Brain microvascular endothelial cell (primary cell): ENCODE measurements at regions not wholly inside any gene's neighbourhood (a gene's known extent, or its start where the extent isn't known, plus 50 kb on each side); places are given as distances from the start of the nearest gene placed in this dataset.

Experiments used
- DNase-seq: peaks from one replicate; pipeline ENCODE4 v3.0.0-alpha.2; 2020
- H3K27ac ChIP-seq: fragments of 250-450 bp; sonication (Bioruptor Pico); 2 replicates; pipeline ENCODE4 v1.5.1; 2020; ENCODE audit warnings: mild to moderate bottlenecking, moderate library complexity
- H3K27me3 ChIP-seq: fragments of 250-450 bp; sonication (Bioruptor Pico); replicated peaks from 2 replicates; pipeline ENCODE4 v1.5.1; 2020; ENCODE audit warnings: mild to moderate bottlenecking
- H3K36me3 ChIP-seq: fragments of 250-450 bp; sonication (Bioruptor Pico); replicated peaks from 2 replicates; pipeline ENCODE4 v1.5.1; 2020; ENCODE audit warnings: mild to moderate bottlenecking
- H3K4me3 ChIP-seq: 2 replicates; pipeline ENCODE4 v1.5.1; 2011; ENCODE audit warnings: low read depth, mild to moderate bottlenecking, control low read depth, low read length, moderate library complexity
- in situ Hi-C: cut with HindIII; loops from 2 replicates; pipeline ENCODE4 v1.10.0; 2017; ENCODE audit warnings: low sequenced_read_pairs, low pct_ligation_motif_present
- TF ChIP-seq, protein P1 (sequence below): IDR thresholded peaks from 2 replicates; pipeline ENCODE4 v1.5.1; 2011; ENCODE audit warnings: low read depth, mild to moderate bottlenecking, moderate library complexity, low read length, control low read depth, inconsistent platforms; ENCODE audit errors: missing control alignments

DNA sequence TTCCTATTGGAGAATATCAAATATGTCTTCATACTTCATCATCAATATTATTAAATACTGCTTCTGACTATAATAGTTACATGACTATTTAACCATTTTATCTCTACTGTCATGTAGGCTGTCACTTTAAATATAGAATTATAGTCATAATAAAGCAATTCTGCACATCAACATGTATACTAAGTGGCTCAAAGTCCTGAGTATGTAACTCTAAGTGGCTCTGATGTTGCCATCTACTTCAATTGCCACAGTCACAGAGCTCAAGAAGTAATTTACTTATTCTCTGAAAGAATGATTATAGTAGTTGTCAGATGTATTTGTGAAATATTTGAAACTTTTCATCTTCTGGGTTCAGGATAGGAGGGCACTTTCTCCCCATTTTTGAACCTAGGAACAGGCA, 202.3 kb downstream of the KITLG start:
- Histone ChIP-seq H3K27me3 (no peaks in the 10 kb centered on the region), H3K27ac (no peak overlapping the region), H3K4me3 (no peak overlapping the region), H3K36me3 (peaks cover 10% of the 10 kb centered on the region)
- DNase-seq = no peak
- in situ Hi-C loops = no loop called here
- TF ChIP-seq, protein P1, sequence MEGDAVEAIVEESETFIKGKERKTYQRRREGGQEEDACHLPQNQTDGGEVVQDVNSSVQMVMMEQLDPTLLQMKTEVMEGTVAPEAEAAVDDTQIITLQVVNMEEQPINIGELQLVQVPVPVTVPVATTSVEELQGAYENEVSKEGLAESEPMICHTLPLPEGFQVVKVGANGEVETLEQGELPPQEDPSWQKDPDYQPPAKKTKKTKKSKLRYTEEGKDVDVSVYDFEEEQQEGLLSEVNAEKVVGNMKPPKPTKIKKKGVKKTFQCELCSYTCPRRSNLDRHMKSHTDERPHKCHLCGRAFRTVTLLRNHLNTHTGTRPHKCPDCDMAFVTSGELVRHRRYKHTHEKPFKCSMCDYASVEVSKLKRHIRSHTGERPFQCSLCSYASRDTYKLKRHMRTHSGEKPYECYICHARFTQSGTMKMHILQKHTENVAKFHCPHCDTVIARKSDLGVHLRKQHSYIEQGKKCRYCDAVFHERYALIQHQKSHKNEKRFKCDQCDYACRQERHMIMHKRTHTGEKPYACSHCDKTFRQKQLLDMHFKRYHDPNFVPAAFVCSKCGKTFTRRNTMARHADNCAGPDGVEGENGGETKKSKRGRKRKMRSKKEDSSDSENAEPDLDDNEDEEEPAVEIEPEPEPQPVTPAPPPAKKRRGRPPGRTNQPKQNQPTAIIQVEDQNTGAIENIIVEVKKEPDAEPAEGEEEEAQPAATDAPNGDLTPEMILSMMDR = no peak

DNA sequence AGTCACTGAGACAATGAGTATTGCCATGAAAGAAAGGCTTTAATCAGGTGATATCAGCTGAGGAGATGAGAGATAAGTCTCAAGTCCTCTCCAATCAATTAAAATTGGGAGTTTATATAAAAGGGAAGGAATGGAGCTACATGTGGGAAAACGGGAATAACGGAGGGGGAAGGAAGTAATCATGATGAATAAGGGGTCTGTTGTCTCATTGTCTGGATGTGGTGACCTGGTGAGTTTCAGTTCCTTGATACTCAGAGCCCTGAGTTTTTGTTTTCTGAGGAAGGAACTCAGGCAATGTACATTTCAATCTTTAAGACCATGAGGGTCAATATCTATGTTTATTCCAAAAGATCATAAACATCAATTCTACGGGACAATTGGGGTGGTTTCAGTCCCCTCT, 198.8 kb downstream of the KITLG start:
- no peak for DNase-seq
- TF ChIP-seq, protein P1 = no peak
- Histone ChIP-seq H3K27me3 (no peaks in the 10 kb centered on the region), H3K36me3 (peaks cover 10% of the 10 kb centered on the region), H3K27ac (no peak overlapping the region), H3K4me3 (no peak overlapping the region)
- in situ Hi-C loops = no loop called here

DNA sequence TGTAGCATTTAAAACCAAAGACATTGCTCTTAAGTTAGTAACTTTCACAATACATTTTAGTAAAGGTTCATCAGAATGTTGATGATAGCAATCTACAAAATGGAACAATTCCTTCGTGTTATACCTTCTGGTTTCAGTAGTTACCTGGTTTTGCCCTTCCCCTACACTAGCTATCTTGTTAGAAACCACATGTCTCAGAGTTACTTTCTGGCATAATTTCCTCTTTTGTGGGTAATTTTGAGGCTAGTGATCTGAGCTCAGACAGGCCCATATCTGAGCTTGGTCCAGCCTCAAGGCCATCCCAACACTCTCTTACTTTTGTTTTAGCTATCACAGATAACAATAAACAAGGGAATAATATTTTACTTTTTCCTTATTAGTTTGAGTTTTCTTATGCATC, 196.9 kb downstream of the KITLG start:
- no peak for DNase-seq
- TF ChIP-seq, protein P1 = no peak
- Histone ChIP-seq H3K4me3 (no peak overlapping the region), H3K27me3 (no peaks in the 10 kb centered on the region), H3K27ac (no peak overlapping the region), H3K36me3 (peaks cover 10% of the 10 kb centered on the region)
- in situ Hi-C loops = no loop called here

DNA sequence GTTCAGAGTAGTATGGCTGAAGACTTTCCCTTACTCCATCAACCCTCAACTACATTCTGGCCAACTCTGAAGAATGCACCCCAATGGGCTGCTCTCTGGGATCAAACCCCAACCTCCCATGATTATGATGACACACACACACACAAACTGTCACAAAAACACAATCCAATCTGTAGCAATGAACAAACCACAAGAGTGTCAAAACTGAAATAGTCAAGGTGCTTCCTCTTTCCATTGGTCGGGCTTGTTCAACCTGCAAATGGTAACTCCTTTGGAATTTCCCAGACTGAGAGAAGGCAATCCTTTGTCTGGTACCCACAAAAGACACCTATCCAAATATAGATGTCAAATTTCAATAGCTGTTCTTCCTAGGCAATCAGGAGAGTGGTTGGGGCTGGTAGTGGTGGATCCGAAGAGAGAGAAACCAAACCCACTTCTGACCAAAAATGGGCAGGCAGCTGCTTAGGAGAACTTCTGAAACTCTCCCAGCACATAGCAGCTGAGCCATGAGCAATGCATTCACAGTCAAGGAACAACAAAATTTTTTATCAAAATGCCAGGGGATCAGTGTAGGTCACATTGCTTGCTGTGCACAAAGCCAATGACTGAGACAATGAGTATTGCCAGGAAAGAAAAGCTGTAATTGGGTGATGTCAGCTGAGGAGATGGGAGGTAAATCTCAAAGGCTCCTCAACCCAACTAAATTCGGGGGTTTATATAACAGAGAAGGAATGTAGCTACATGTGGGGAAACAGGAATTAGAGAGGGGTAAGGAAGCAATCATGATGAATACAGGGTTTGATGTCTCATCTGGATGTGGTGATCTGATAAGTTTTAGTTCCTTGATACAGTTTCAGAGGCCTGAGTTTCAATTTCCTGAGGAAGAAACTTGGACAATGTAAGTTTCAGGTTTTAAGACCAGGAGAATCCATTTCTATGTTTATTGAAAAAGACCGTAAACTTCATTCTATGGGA, 191.4 kb downstream of the KITLG start:
- in situ Hi-C loops = no loop called here
- Histone ChIP-seq H3K27me3 (no peaks in the 10 kb centered on the region), H3K27ac (peak overlapping the region; percentile 54), H3K36me3 (no peaks in the 10 kb centered on the region), H3K4me3 (no peak overlapping the region)
- peak; percentile 75 for DNase-seq
- TF ChIP-seq, protein P1 = no peak

DNA sequence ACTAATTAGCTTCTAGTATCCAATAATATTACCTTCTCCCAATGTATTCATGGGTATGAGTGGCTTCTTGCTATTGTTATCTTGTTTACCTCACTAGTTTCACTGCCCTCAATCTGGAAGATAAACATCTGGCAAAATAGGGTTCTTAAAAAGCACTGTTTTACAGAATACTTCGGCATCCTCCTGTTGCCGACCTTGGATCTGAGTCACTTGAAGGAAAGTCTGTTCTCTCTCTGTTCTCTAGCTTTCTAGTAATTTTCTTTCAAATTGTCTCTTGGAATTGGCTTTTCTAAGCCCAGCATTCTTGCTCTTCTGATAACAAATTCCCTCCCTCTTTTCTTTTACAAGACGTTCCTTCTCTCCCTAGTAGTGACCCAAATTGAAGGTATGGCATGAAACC, 189.5 kb downstream of the KITLG start:
- Histone ChIP-seq H3K27ac (peak overlapping the region; percentile 62), H3K36me3 (no peaks in the 10 kb centered on the region), H3K4me3 (no peak overlapping the region), H3K27me3 (no peaks in the 10 kb centered on the region)
- TF ChIP-seq, protein P1 = no peak
- in situ Hi-C loops = no loop called here
- DNase-seq = no peak
